MCF 10A (cell line): ENCODE measurements at regions not wholly inside any gene's neighbourhood (a gene's known extent, or its start where the extent isn't known, plus 50 kb on each side); places are given as distances from the start of the nearest gene placed in this dataset.

Source experiments
- BruUV-seq: library from RNA; stranded (reverse); fragments of 400-500 nt; replicated peaks from 2 replicates; lab custom pipeline; 2021; lab: Mats Ljungman, UMichigan
- CTCF ChIA-PET: fragments of 300-600 bp; sonication (Branson Sonifier 250); formaldehyde crosslinking; extraction: SDS; loops from one replicate; lab custom pipeline; 2021; ENCODE audit warnings: antibody characterized with exemption, inconsistent platforms; lab: Yijun Ruan, JAX
- POLR2A ChIA-PET: fragments of 300-600, 350-650 bp; sonication (Branson Sonifier 250); formaldehyde crosslinking; extraction: SDS; loops from one replicate; lab custom pipeline; 2020; ENCODE audit warnings: antibody characterized with exemption, inconsistent platforms; lab: Yijun Ruan, JAX
- DNase-seq: peaks from one replicate; pipeline ENCODE4 v3.0.0-alpha.2; 2018; ENCODE audit not compliant: unreplicated experiment
- H3K27ac Mint-ChIP-seq: one replicate; pipeline ENCODE4 v1.8.0; 2022; ENCODE audit warnings: mild to moderate bottlenecking, low read depth, mixed read lengths; ENCODE audit not compliant: unreplicated experiment
- H3K27me3 Mint-ChIP-seq: one replicate; pipeline ENCODE4 v1.8.0; 2022; ENCODE audit warnings: mixed read lengths; ENCODE audit not compliant: insufficient read depth, unreplicated experiment
- H3K36me3 Mint-ChIP-seq: one replicate; pipeline ENCODE4 v1.8.0; 2022; ENCODE audit warnings: mild to moderate bottlenecking, moderate library complexity, mixed read lengths; ENCODE audit not compliant: insufficient read depth, unreplicated experiment
- H3K4me1 Mint-ChIP-seq: one replicate; pipeline ENCODE4 v1.8.0; 2022; ENCODE audit warnings: mixed read lengths; ENCODE audit not compliant: insufficient read depth, unreplicated experiment
- H3K4me3 Mint-ChIP-seq: one replicate; pipeline ENCODE4 v1.8.0; 2022; ENCODE audit warnings: mild to moderate bottlenecking, moderate library complexity, mixed read lengths; ENCODE audit not compliant: unreplicated experiment
- H3K9me3 Mint-ChIP-seq: one replicate; pipeline ENCODE4 v1.8.0; 2022; ENCODE audit warnings: mixed read lengths; ENCODE audit not compliant: unreplicated experiment
- intact Hi-C: fragments of 100-400 bp; cut with micrococcal nuclease; formaldehyde crosslinking; loops from 2 replicates; pipeline ENCODE4 v1.14.1; 2022
- TF ChIP-seq, protein P1 (sequence below): fragments of 200-600 bp; IDR thresholded peaks from one replicate; pipeline ENCODE4 v1.8.0; 2022; ENCODE audit warnings: antibody characterized with exemption, mild to moderate bottlenecking; ENCODE audit not compliant: unreplicated experiment

DNA sequence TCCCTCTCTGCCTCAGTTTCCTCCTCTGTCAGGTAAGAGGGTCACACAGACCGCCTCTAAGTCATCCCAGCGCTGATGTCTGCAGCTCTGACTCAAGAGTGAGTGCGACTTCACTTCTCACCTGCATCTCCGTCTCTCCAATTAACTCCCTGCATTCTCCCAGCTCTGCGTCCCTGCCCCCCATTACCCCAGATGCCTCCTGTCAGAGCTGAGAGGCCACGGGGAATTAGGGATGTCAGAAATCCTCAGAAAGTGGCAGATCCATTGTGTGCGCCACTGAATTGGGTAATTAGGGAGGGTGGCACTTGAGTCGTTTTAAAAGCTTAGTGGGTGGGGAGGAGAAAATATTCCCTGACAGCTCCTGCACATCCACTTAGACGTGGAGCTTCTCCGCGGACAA lies 885.4 kb upstream of the EEF2KMT start:
- H3K36me3 Mint-ChIP-seq, result no peaks in the 10 kb centered on the region
- peaks cover 52% of the 10 kb centered on the region for H3K9me3 Mint-ChIP-seq
- intact Hi-C loops, result no loop called here
- ChIA-PET CTCF (no interaction called here), POLR2A (no interaction called here)
- no peak for DNase-seq
- no TSS peak for BruUV-seq
- no peak overlapping the region for H3K4me3 Mint-ChIP-seq
- no peaks in the 10 kb centered on the region for H3K4me1 Mint-ChIP-seq
- H3K27ac Mint-ChIP-seq, result no peak overlapping the region
- TF ChIP-seq, protein P1, sequence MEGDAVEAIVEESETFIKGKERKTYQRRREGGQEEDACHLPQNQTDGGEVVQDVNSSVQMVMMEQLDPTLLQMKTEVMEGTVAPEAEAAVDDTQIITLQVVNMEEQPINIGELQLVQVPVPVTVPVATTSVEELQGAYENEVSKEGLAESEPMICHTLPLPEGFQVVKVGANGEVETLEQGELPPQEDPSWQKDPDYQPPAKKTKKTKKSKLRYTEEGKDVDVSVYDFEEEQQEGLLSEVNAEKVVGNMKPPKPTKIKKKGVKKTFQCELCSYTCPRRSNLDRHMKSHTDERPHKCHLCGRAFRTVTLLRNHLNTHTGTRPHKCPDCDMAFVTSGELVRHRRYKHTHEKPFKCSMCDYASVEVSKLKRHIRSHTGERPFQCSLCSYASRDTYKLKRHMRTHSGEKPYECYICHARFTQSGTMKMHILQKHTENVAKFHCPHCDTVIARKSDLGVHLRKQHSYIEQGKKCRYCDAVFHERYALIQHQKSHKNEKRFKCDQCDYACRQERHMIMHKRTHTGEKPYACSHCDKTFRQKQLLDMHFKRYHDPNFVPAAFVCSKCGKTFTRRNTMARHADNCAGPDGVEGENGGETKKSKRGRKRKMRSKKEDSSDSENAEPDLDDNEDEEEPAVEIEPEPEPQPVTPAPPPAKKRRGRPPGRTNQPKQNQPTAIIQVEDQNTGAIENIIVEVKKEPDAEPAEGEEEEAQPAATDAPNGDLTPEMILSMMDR, result no peak
- no peaks in the 10 kb centered on the region for H3K27me3 Mint-ChIP-seq

DNA sequence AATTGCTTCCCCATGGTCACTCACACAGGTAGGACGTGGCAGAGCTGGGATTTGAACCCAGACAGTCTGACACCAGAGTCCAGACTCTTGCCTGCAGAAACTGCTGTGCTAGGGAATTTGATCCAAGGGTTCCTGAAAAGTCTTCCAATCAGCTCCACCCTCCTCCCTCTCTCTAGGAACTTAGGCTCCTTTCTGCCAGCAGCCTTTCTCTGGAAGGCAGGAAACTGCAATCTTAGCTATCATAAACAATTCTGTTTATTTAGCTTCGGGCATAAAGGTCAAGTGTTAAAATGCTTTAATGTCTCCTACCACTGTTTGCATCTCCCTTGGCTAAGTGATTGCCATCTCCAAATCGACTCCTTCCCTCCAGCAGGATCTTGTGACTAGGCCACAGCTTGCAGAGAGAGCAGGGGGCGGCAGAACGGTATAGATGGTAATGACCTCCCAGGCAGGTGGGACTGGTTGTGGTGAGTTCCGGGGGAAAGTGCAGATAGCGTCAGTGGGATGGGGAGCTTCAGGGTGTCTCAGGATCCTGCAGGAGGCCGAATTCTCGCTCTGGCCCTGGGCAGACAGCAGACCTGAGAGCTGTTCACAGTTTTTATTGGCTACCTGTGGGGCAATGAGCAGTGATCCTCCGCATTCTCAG lies 882.4 kb upstream of the EEF2KMT start:
- POLR2A ChIA-PET, result no interaction called here
- H3K9me3 Mint-ChIP-seq, result peaks cover 45% of the 10 kb centered on the region

DNA sequence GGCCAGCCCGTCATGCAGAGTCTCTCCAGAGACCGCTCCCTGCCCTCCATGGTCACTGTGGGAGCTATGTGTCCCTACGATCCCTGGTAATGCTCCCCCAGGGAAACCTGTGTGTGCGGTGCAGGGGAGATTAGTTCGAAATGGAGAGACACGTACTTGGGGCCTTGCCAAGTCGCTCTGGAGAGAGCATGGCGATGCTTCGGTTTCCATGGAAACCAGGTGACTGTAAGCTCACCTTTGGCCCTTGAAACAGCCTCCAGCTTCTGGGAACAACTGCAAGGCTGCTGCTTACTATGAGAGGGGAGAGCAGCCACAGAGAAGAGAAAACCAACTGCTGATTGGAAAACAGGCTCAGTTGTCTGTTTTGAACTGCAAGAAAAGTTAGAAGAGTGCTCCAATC lies 879.7 kb upstream of the EEF2KMT start:
- no peak for DNase-seq
- Mint-ChIP-seq H3K27ac (no peak overlapping the region), H3K4me3 (no peak overlapping the region), H3K9me3 (peaks cover 39% of the 10 kb centered on the region), H3K36me3 (no peaks in the 10 kb centered on the region), H3K27me3 (no peaks in the 10 kb centered on the region), H3K4me1 (no peaks in the 10 kb centered on the region)
- BruUV-seq, result no TSS peak
- intact Hi-C loops, result no loop called here
- ChIA-PET CTCF (no interaction called here), POLR2A (no interaction called here)
- TF ChIP-seq, protein P1, result no peak

More for the DNA sequence above, 882.4 kb upstream of the EEF2KMT start:
- Mint-ChIP-seq H3K4me3 (no peak overlapping the region), H3K27ac (no peak overlapping the region), H3K27me3 (no peaks in the 10 kb centered on the region), H3K4me1 (no peaks in the 10 kb centered on the region), H3K36me3 (no peaks in the 10 kb centered on the region)
- BruUV-seq, result no TSS peak
- no peak for DNase-seq
- CTCF ChIA-PET, result interaction anchor here (0.6 kb wide), 1 partner anchor 828 kb away, joined by 3 read pairs; no protein-coding TSS in a partner anchor
- intact Hi-C loops, result no loop called here
- TF ChIP-seq, protein P1, result no peak

DNA sequence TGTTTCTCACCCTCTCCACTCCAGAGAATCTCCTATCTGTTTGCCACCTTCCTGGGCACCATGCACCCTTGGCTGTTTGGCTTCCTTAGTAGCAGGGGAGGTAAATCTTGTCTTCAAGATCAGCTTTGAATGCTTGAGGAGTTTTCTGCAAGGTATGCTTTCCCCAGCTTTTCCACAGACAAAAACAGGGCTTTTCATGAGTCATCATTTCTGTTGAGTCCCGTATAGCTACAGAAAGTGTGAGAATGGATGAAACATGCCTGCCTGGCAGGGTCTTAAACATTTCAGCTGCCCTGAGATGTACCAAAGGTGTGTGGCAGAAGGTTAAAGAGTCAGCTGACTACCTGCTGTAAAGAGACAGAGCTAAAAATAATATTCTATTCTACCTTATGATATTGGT lies 875.2 kb upstream of the EEF2KMT start:
- Mint-ChIP-seq H3K4me1 (no peaks in the 10 kb centered on the region), H3K27ac (no peak overlapping the region), H3K27me3 (no peaks in the 10 kb centered on the region), H3K9me3 (peaks cover 38% of the 10 kb centered on the region), H3K4me3 (no peak overlapping the region), H3K36me3 (no peaks in the 10 kb centered on the region)
- BruUV-seq, result no TSS peak
- intact Hi-C loops, result no loop called here
- ChIA-PET CTCF (no interaction called here), POLR2A (no interaction called here)
- TF ChIP-seq, protein P1, result no peak
- no peak for DNase-seq
